Neural crest cell (in vitro differentiated cells): ENCODE measurements at regions not wholly inside any gene's neighbourhood (a gene's known extent, or its start where the extent isn't known, plus 50 kb on each side); places are given as distances from the start of the nearest gene placed in this dataset.

ENCODE experiments used
- DNase-seq: peaks from one replicate; pipeline ENCODE4 v3.0.0; 2021; ENCODE audit warnings: low read depth, mixed read lengths, low spot score
- H3K27ac Mint-ChIP-seq: one replicate; pipeline ENCODE4 v1.8.0; 2021; ENCODE audit warnings: mild to moderate bottlenecking, mixed read lengths; ENCODE audit not compliant: unreplicated experiment
- H3K27me3 Mint-ChIP-seq: 2 replicates; pipeline ENCODE4 v1.8.0; 2021; ENCODE audit warnings: low read depth, mild to moderate bottlenecking, mixed read lengths
- H3K36me3 Mint-ChIP-seq: 2 replicates; pipeline ENCODE4 v1.8.0; 2021; ENCODE audit warnings: low read depth, mild to moderate bottlenecking, mixed read lengths
- H3K4me1 Mint-ChIP-seq: 2 replicates; pipeline ENCODE4 v1.8.0; 2021; ENCODE audit warnings: mixed read lengths
- H3K4me3 Mint-ChIP-seq: one replicate; pipeline ENCODE4 v1.8.0; 2021; ENCODE audit warnings: mild to moderate bottlenecking, mixed read lengths
- H3K9me3 Mint-ChIP-seq: 2 replicates; pipeline ENCODE4 v1.8.0; 2021; ENCODE audit warnings: mixed read lengths
- CTCF ChIP-seq: fragments of 200-600 bp; sonication (generic); conservative IDR thresholded peaks from 2 replicates; pipeline ENCODE4 v1.5.0; 2021; ENCODE audit warnings: antibody characterized with exemption, mild to moderate bottlenecking

GRCh38 chr1:34279971-34280370 is 103.3 kb downstream of the C1orf94 start:
- Mint-ChIP-seq H3K9me3 (peaks cover 3% of the 10 kb centered on the region), H3K27ac (no peak overlapping the region), H3K4me1 (no peaks in the 10 kb centered on the region), H3K36me3 (no peaks in the 10 kb centered on the region), H3K27me3 (peaks cover 50% of the 10 kb centered on the region), H3K4me3 (no peak overlapping the region)
- TF ChIP-seq CTCF, result no peak
- DNase-seq, result no peak

- Mint-ChIP-seq H3K36me3 (no peaks in the 10 kb centered on the region), H3K4me3 (no peak overlapping the region), H3K4me1 (no peaks in the 10 kb centered on the region), H3K27ac (no peak overlapping the region), H3K27me3 (peaks cover 50% of the 10 kb centered on the region), H3K9me3 (peaks cover 3% of the 10 kb centered on the region)
- no peak for TF ChIP-seq CTCF
- no peak for DNase-seq
Observed at GRCh38 chr1:34280509-34280908, 103.8 kb downstream of the C1orf94 start.

- DNase-seq, result no peak
- Mint-ChIP-seq H3K36me3 (no peaks in the 10 kb centered on the region), H3K27ac (no peak overlapping the region), H3K4me3 (no peak overlapping the region), H3K27me3 (peaks cover 52% of the 10 kb centered on the region), H3K9me3 (peaks cover 3% of the 10 kb centered on the region), H3K4me1 (peaks cover 6% of the 10 kb centered on the region)
- TF ChIP-seq CTCF, result no peak
Observed at GRCh38 chr1:34283142-34283541, 106.4 kb downstream of the C1orf94 start.

GRCh38 chr1:34286511-34286910 is 109.8 kb downstream of the C1orf94 start:
- Mint-ChIP-seq H3K4me1 (peaks cover 6% of the 10 kb centered on the region), H3K9me3 (peaks cover 3% of the 10 kb centered on the region), H3K36me3 (no peaks in the 10 kb centered on the region), H3K27ac (no peak overlapping the region), H3K4me3 (no peak overlapping the region), H3K27me3 (peaks cover 39% of the 10 kb centered on the region)
- TF ChIP-seq CTCF, result no peak
- DNase-seq, result no peak

- DNase-seq, result no peak
- H3K4me3 Mint-ChIP-seq, result no peak overlapping the region
- peaks cover 6% of the 10 kb centered on the region for H3K4me1 Mint-ChIP-seq
- peaks cover 18% of the 10 kb centered on the region for H3K27me3 Mint-ChIP-seq
- no peaks in the 10 kb centered on the region for H3K36me3 Mint-ChIP-seq
- no peak overlapping the region for H3K27ac Mint-ChIP-seq
- TF ChIP-seq CTCF, result no peak
- no peaks in the 10 kb centered on the region for H3K9me3 Mint-ChIP-seq
Observed at GRCh38 chr1:34290831-34291230, 114.1 kb downstream of the C1orf94 start.

- Mint-ChIP-seq H3K27ac (no peak overlapping the region), H3K36me3 (no peaks in the 10 kb centered on the region), H3K9me3 (no peaks in the 10 kb centered on the region), H3K27me3 (peaks cover 8% of the 10 kb centered on the region), H3K4me3 (no peak overlapping the region), H3K4me1 (no peaks in the 10 kb centered on the region)
- TF ChIP-seq CTCF, result no peak
- no peak for DNase-seq
Observed at GRCh38 chr1:34292472-34292871, 115.8 kb downstream of the C1orf94 start.
